HCT116 (cell line): ENCODE measurements at regions not wholly inside any gene's neighbourhood (a gene's known extent, or its start where the extent isn't known, plus 50 kb on each side); places are given as distances from the start of the nearest gene placed in this dataset.

Experiments used
- ATAC-seq: fragments of 200-7000 bp; cut with Tn5 transposase; 2 replicates; pipeline ENCODE4 v1.9.1; 2020; ENCODE audit warnings: mild to moderate bottlenecking, moderate library complexity
- BruUV-seq: library from RNA; stranded (reverse); fragments of 400-500 nt; replicated peaks from 2 replicates; lab custom pipeline; 2021; lab: Mats Ljungman, UMichigan
- CTCF ChIA-PET: fragments of 300-600 bp; sonication (Branson Sonifier 250); formaldehyde crosslinking; loops from one replicate; lab custom pipeline; 2021; ENCODE audit warnings: antibody characterized with exemption; lab: Charles Lee
- POLR2A ChIA-PET: fragments of 300-600, 350-600 bp; sonication (Branson Sonifier 250); formaldehyde crosslinking; loops from one replicate; lab custom pipeline; 2021; ENCODE audit warnings: antibody characterized with exemption; lab: Charles Lee
- RAD21 ChIA-PET, 2 experiments: fragments of 300-600 bp; sonication (Branson Sonifier 250); formaldehyde crosslinking; loops; one replicate each; lab custom pipeline; 2023; ENCODE audit warnings: low total read pairs in 2 of 2; ENCODE audit not compliant: uncharacterized antibody in 2 of 2, unreplicated experiment in 2 of 2, low non-redundant PET in 1 of 2; lab: Charles Lee
- DNase-seq: peaks from one replicate; pipeline ENCODE4 v3.0.0-alpha.2; 2010; ENCODE audit warnings: low read depth, low spot score
- H2AFZ ChIP-seq: fragments of 200-600 bp; shearing (Covaris generic), sonication (generic); 2 replicates; pipeline ENCODE4 v1.6.1; 2017; ENCODE audit warnings: low read depth, mixed run types, mixed read lengths, antibody characterized with exemption, low read length; ENCODE audit not compliant: poor library complexity, severe bottlenecking
- H3K27ac ChIP-seq: 2 replicates; pipeline ENCODE4 v1.5.1; 2012; ENCODE audit warnings: low read depth, low read length
- H3K27me3 ChIP-seq: fragments of 200-600 bp; sonication (generic); 2 replicates; pipeline ENCODE4 v1.6.1; 2016; ENCODE audit warnings: mixed run types, low read length, mixed read lengths; ENCODE audit not compliant: insufficient read depth
- H3K36me3 ChIP-seq, 2 experiments: fragments of 200-500 bp in 1 of 2; fragments of 200-600 bp in 1 of 2; sonication (Bioruptor generic) in 1 of 2; sonication (generic) in 1 of 2; 2 replicates each; pipeline versions ENCODE4 v1.5.1 to v1.6.1; 2014 to 2016; ENCODE audit warnings: low read length in 2 of 2, inconsistent platforms in 1 of 2, mixed read lengths in 1 of 2, mixed run types in 1 of 2; ENCODE audit not compliant: insufficient read depth in 2 of 2, control insufficient read depth in 1 of 2
- H3K4me1 ChIP-seq, 2 experiments: fragments of 200-600 bp in 1 of 2; sonication (generic) in 1 of 2; 2 replicates each; pipeline versions ENCODE4 v1.5.1 to v1.6.1; 2012 to 2017; ENCODE audit warnings: low read length in 2 of 2, inconsistent platforms in 1 of 2, mild to moderate bottlenecking in 1 of 2, mixed read lengths in 1 of 2, mixed run types in 1 of 2, moderate library complexity in 1 of 2; ENCODE audit not compliant: insufficient read depth in 2 of 2, control insufficient read depth in 1 of 2
- H3K4me2 ChIP-seq: fragments of 200-600 bp; sonication (generic); 2 replicates; pipeline ENCODE4 v1.6.1; 2017; ENCODE audit warnings: mixed run types, low read length, mixed read lengths
- H3K4me3 ChIP-seq, 2 experiments: fragments of 200-600 bp in 1 of 2; sonication (generic) in 1 of 2; replicated peaks in 1 of 2; 2 replicates each; pipeline ENCODE4 v1.5.1; 2011 to 2016; ENCODE audit warnings: low read length in 2 of 2, control low read depth in 1 of 2, low read depth in 1 of 2, mild to moderate bottlenecking in 1 of 2, mixed read lengths in 1 of 2, mixed run types in 1 of 2
- H3K79me2 ChIP-seq: fragments of 200-600 bp; sonication (generic); 2 replicates; pipeline ENCODE4 v1.6.1; 2017; ENCODE audit warnings: mild to moderate bottlenecking, mixed run types, low read length, moderate library complexity, mixed read lengths; ENCODE audit not compliant: insufficient read depth
- H3K9ac ChIP-seq: fragments of 200-600 bp; sonication (generic); 2 replicates; pipeline ENCODE4 v1.6.1; 2016; ENCODE audit warnings: low read length, mixed read lengths
- H3K9me2 ChIP-seq: fragments of 200-600 bp; sonication (generic), shearing (Covaris generic); 2 replicates; pipeline ENCODE4 v1.6.1; 2017; ENCODE audit warnings: mixed run types, mild to moderate bottlenecking, moderate library complexity; ENCODE audit not compliant: insufficient read depth
- H3K9me3 ChIP-seq, 2 experiments: fragments of 200-500 bp in 1 of 2; fragments of 200-600 bp in 1 of 2; sonication (Bioruptor generic) in 1 of 2; sonication (generic) in 1 of 2; 2 replicates each; pipeline ENCODE4 v1.6.1; 2014 to 2017; ENCODE audit warnings: low read length in 2 of 2, mixed read lengths in 2 of 2, inconsistent platforms in 1 of 2, low read depth in 1 of 2, mild to moderate bottlenecking in 1 of 2, mixed run types in 1 of 2, moderate library complexity in 1 of 2; ENCODE audit not compliant: control insufficient read depth in 1 of 2, insufficient read depth in 1 of 2
- H4K20me1 ChIP-seq: fragments of 200-600 bp; sonication (generic), shearing (Covaris generic); 2 replicates; pipeline ENCODE4 v1.6.1; 2017; ENCODE audit warnings: mixed run types, mild to moderate bottlenecking, moderate library complexity; ENCODE audit not compliant: insufficient read depth
- CEBPB ChIP-seq: IDR thresholded peaks from 2 replicates; pipeline ENCODE4 v1.6.1; 2012; ENCODE audit warnings: low read depth
- ELF1 ChIP-seq: IDR thresholded peaks from 2 replicates; pipeline ENCODE4 v1.6.1; 2012; ENCODE audit warnings: low read depth, borderline replicate concordance
- EZH2 ChIP-seq: fragments of 200-600 bp; sonication (generic); IDR thresholded peaks from 2 replicates; pipeline ENCODE4 v1.6.1; 2017; ENCODE audit warnings: antibody characterized with exemption, mixed run types
- EZH2phosphoT487 ChIP-seq: fragments of 200-600 bp; IDR thresholded peaks from 2 replicates; pipeline ENCODE4 v1.6.1; 2018; ENCODE audit warnings: antibody characterized with exemption, borderline replicate concordance
- FOSL1 ChIP-seq: IDR thresholded peaks from 2 replicates; pipeline ENCODE4 v1.6.1; 2012; ENCODE audit warnings: low read depth
- JUND ChIP-seq: IDR thresholded peaks from 2 replicates; pipeline ENCODE4 v1.6.1; 2012
- RAD21 ChIP-seq: IDR thresholded peaks from 2 replicates; pipeline ENCODE4 v1.6.1; 2012; ENCODE audit warnings: low read depth, mild to moderate bottlenecking
- SIN3A ChIP-seq: IDR thresholded peaks from 2 replicates; pipeline ENCODE4 v1.6.1; 2012; ENCODE audit warnings: low read depth
- SP1 ChIP-seq: IDR thresholded peaks from 2 replicates; pipeline ENCODE4 v1.6.1; 2012; ENCODE audit warnings: low read depth
- SRF ChIP-seq: IDR thresholded peaks from 2 replicates; pipeline ENCODE4 v1.6.1; 2012; ENCODE audit warnings: low read depth
- TCF7L2 ChIP-seq: IDR thresholded peaks from 2 replicates; pipeline ENCODE4 v1.7.0; 2011; ENCODE audit warnings: borderline replicate concordance, inconsistent platforms; ENCODE audit not compliant: insufficient read depth, insufficient read length; ENCODE audit errors: extremely low read depth
- YY1 ChIP-seq: IDR thresholded peaks from 2 replicates; pipeline ENCODE4 v1.6.1; 2011; ENCODE audit warnings: low read length, low read depth, moderate library complexity, mild to moderate bottlenecking; ENCODE audit not compliant: insufficient replicate concordance; ENCODE audit errors: extremely low read depth
- ZFX ChIP-seq: fragments of 450-650 bp; IDR thresholded peaks from 2 replicates; pipeline ENCODE4 v1.6.1; 2017
- ZNF274 ChIP-seq: fragments of 200-500 bp; sonication (Bioruptor generic); IDR thresholded peaks from 2 replicates; pipeline ENCODE4 v1.6.1; 2014; ENCODE audit warnings: mild to moderate bottlenecking, low read depth, low read length, inconsistent platforms
- intact Hi-C: fragments of 100-400 bp; cut with micrococcal nuclease; formaldehyde crosslinking; loops from 2 replicates; pipeline ENCODE4 v1.10.0; 2022
- TF ChIP-seq, protein P1 (sequence below): IDR thresholded peaks from 2 replicates; pipeline ENCODE4 v1.6.1; 2012
- TF ChIP-seq, protein P2 (sequence below): IDR thresholded peaks from 2 replicates; pipeline ENCODE4 v1.6.1; 2012
- TF ChIP-seq, protein P3 (sequence below): IDR thresholded peaks from 2 replicates; pipeline ENCODE4 v1.6.1; 2012; ENCODE audit warnings: low read depth

DNA sequence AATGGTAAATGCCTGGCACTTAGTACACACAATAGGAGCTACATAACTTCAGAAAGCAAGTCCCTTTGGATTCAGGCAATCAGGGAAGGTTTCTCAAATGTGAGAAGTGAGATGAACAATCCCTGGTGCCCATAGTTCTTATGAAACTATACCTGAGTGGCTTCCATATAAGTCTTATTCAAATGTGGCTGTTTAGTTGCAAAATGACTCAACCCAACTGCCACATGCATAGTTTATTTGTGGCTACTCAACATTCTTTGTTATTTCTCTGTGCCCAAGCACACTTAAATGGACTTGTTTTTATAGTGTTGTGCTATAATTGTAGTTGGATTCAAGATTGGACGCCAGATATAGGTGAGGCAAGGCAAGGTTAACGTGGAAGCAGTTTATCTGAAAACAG is 93.7 kb upstream of the ATXN1 start (continued):
- TF ChIP-seq FOSL1 (no peak), SIN3A (no peak), EZH2phosphoT487 (no peak), RAD21 (no peak), JUND (no peak), TCF7L2 (no peak), YY1 (no peak)
- TF ChIP-seq, protein P1, sequence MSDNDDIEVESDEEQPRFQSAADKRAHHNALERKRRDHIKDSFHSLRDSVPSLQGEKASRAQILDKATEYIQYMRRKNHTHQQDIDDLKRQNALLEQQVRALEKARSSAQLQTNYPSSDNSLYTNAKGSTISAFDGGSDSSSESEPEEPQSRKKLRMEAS, result no peak

DNA sequence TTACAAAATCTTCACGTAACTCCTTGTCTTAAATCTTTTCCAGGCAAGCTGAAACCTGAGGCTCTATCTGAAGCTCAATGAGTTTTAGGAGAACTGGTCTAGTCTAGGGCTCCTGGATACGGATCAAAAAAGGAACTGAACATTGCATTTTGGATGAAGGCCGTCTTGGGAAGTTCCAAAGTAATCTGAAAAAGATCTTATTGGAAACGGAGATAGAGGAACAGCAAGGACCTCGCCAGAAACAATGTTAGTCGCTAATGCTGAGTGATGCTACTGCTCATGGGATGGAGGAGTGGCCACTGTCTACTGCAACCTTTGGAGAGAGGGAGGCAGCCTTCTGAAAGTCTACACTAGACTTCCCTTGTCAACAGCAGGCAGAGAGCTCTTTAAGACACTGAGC is 91.4 kb upstream of the ATXN1 start:
- no peak overlapping the region for H3K4me2 ChIP-seq
- no peak overlapping the region for H2AFZ ChIP-seq
- no peak for DNase-seq
- CTCF ChIA-PET, result no interaction called here
- no peaks in the 10 kb centered on the region for H4K20me1 ChIP-seq
- ATAC-seq, result no peak
- POLR2A ChIA-PET, result no interaction called here
- H3K27me3 ChIP-seq, result no peaks in the 10 kb centered on the region
- H3K79me2 ChIP-seq, result no peaks in the 10 kb centered on the region
- no peak overlapping the region for H3K4me3 ChIP-seq
- BruUV-seq, result no TSS peak
- RAD21 ChIA-PET, result no interaction called here
- peaks cover 7 to 13% of the 10 kb centered on the region in 2 experiments for H3K4me1 ChIP-seq
- intact Hi-C loops, result no loop called here
- H3K27ac ChIP-seq, result no peak overlapping the region
- H3K9me2 ChIP-seq, result no peaks in the 10 kb centered on the region
- H3K9ac ChIP-seq, result no peak overlapping the region
- H3K36me3 ChIP-seq, result no peaks in the 10 kb centered on the region
- TF ChIP-seq RAD21 (no peak), EZH2 (no peak), CEBPB (no peak), SP1 (no peak), FOSL1 (no peak), ELF1 (no peak), ZNF274 (no peak), ZFX (no peak), YY1 (no peak), SRF (no peak)
- TF ChIP-seq, protein P2, sequence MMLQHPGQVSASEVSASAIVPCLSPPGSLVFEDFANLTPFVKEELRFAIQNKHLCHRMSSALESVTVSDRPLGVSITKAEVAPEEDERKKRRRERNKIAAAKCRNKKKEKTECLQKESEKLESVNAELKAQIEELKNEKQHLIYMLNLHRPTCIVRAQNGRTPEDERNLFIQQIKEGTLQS, result no peak
- TF ChIP-seq, protein P1, result no peak
- TF ChIP-seq, protein P3, sequence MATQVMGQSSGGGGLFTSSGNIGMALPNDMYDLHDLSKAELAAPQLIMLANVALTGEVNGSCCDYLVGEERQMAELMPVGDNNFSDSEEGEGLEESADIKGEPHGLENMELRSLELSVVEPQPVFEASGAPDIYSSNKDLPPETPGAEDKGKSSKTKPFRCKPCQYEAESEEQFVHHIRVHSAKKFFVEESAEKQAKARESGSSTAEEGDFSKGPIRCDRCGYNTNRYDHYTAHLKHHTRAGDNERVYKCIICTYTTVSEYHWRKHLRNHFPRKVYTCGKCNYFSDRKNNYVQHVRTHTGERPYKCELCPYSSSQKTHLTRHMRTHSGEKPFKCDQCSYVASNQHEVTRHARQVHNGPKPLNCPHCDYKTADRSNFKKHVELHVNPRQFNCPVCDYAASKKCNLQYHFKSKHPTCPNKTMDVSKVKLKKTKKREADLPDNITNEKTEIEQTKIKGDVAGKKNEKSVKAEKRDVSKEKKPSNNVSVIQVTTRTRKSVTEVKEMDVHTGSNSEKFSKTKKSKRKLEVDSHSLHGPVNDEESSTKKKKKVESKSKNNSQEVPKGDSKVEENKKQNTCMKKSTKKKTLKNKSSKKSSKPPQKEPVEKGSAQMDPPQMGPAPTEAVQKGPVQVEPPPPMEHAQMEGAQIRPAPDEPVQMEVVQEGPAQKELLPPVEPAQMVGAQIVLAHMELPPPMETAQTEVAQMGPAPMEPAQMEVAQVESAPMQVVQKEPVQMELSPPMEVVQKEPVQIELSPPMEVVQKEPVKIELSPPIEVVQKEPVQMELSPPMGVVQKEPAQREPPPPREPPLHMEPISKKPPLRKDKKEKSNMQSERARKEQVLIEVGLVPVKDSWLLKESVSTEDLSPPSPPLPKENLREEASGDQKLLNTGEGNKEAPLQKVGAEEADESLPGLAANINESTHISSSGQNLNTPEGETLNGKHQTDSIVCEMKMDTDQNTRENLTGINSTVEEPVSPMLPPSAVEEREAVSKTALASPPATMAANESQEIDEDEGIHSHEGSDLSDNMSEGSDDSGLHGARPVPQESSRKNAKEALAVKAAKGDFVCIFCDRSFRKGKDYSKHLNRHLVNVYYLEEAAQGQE, result no peak
- H3K9me3 ChIP-seq, result no peaks in the 10 kb centered on the region
